Retinal pigment epithelial cell (primary cell): ENCODE measurements at regions not wholly inside any gene's neighbourhood (a gene's known extent, or its start where the extent isn't known, plus 50 kb on each side); places are given as distances from the start of the nearest gene placed in this dataset.

ENCODE experiments used
- DNase-seq: peaks from one replicate; pipeline ENCODE4 v3.0.0-alpha.2; 2010; ENCODE audit warnings: low read depth
- H3K4me3 ChIP-seq: 2 replicates; pipeline ENCODE4 v1.5.1; 2011; ENCODE audit warnings: mild to moderate bottlenecking, low read length, control low read depth, moderate library complexity
- TF ChIP-seq, protein P1 (sequence below): conservative IDR thresholded peaks from 2 replicates; pipeline ENCODE4 v1.5.1; 2011; ENCODE audit warnings: low read depth, low read length, control low read depth, inconsistent platforms

DNA sequence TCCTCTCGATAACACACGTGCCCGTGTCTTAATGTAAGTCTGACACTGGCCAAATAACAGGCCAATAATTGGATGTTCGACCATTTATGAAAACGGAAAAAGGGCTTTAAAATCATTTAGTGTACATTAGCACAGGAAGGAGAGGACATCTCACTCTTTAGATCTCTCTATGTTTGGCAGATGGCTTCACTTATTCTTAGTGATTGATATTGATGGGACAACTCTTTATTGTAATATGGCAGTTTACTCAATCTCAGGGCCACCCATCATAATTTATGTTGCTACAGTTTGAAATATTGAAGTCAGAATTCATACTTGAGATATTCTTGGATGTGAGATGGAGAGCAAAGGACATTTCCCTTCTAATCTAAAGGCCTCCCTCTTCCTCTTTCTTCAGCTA lies 430.7 kb upstream of the ARGLU1 start:
- TF ChIP-seq, protein P1, sequence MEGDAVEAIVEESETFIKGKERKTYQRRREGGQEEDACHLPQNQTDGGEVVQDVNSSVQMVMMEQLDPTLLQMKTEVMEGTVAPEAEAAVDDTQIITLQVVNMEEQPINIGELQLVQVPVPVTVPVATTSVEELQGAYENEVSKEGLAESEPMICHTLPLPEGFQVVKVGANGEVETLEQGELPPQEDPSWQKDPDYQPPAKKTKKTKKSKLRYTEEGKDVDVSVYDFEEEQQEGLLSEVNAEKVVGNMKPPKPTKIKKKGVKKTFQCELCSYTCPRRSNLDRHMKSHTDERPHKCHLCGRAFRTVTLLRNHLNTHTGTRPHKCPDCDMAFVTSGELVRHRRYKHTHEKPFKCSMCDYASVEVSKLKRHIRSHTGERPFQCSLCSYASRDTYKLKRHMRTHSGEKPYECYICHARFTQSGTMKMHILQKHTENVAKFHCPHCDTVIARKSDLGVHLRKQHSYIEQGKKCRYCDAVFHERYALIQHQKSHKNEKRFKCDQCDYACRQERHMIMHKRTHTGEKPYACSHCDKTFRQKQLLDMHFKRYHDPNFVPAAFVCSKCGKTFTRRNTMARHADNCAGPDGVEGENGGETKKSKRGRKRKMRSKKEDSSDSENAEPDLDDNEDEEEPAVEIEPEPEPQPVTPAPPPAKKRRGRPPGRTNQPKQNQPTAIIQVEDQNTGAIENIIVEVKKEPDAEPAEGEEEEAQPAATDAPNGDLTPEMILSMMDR = no peak
- DNase-seq = no peak

DNA sequence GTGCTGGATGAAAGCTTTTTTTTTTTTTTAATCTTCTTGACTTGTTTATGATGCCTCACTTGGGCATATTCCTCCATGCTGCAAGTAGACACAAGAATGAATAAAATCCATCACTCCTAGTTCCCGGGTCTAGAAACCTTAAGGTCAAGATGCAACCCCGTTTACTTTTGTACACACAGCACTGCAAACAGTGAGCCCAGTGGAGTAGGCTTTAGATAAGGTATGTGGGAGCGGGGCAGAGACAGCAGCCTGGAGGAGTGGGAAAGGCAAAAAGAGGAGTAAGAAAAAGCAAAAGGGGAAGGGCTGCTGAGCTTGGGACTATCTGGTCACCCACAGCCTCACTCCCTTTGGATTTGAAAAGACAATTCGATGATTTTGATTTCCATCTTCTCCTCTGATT lies 429.8 kb upstream of the ARGLU1 start:
- no peak for DNase-seq
- no peak overlapping the region for H3K4me3 ChIP-seq
- TF ChIP-seq, protein P1 = no peak

More for the DNA sequence above, 430.7 kb upstream of the ARGLU1 start:
- H3K4me3 ChIP-seq = no peak overlapping the region

DNA sequence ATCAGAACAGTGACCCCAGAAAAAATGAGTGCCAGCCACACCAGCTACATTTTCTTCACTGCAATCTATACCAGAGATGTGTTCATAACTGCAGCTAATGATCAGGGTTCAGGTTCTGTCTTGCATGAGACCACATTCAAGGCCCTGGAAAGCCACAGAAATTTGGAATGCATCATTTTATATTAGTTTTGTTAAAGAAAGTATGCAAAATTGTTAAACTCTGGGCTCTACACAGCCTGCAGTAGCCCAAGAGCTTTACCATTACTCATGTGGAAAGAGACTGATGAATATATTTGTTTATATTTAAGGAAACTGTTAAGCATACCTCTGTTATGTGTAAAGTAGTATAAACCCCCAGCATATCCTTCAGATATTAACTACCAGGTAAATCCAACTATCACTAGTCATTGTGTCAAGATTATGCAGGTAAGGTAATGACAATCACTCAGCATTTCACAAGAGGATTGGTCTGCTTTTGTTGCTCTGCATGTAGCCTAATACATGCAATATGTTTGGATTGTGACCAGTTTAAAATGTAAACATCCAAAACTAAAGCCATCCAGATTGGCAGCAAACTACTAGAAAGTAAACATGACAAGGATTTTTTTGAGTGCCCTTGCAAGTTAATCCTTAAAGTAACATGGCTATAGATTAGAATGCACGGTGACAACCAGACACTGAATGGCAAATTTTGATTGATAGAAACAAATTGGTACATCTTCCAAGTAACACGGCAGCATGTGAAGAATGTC lies 429.1 kb upstream of the ARGLU1 start:
- TF ChIP-seq, protein P1 = no peak
- no peak for DNase-seq
- H3K4me3 ChIP-seq = no peak overlapping the region

DNA sequence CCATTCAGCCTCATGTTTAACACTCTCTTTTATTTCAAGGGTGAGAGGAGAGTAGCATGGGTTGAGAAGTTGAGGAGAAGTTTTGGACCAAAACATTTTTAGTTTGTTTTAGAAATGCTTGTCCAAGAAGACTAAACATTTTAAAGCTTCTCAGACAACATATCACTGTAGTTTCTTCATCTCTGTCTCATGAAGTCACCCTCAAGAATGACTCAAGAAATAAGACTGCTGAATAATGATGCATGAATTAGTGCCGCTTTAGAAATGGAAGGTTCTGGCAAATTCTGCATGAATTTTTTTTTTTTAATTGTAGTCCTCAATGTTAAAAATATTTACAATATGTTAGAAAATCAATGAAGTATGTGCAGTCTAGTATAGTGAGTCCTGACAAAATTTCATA lies 422.7 kb upstream of the ARGLU1 start:
- no peak overlapping the region for H3K4me3 ChIP-seq
- no peak for DNase-seq
- TF ChIP-seq, protein P1 = no peak

DNA sequence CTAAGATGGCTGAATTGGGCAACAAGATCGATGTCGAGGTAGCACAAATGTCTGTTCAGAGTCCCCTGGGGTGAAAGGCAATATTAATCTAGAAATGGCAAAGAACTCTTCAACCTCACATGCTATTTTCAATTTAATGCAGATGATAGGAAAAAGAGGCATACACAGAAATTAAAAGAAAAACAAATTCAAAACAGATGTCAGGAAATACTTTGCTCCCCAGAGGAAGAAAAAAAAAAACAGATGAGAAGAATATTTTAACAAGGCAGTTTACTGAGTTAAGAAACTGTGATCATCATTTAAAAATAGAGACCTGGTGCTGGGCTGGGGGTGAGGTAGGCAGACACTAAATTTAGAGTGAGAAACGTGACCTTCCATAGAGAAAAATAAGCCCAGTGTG lies 421.9 kb upstream of the ARGLU1 start:
- DNase-seq = no peak
- no peak overlapping the region for H3K4me3 ChIP-seq
- TF ChIP-seq, protein P1 = no peak

DNA sequence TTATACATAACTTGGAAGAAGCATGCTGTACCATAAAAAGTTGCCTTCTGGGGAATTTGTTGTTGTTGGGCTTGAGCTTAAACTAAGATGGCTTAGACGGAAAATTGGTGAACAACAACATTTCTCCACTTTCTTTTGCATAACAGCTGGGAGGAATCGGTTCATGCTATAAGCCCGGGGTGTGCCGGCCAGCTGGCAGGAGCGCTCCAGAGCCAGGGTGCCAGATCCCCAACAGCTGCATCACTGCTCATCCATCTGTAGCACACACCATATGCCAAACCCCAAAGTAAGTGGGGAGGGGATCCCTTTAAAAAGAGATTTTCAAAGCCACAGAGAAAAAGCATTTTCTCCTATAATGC lies 419.5 kb upstream of the ARGLU1 start:
- no peak for DNase-seq
- TF ChIP-seq, protein P1 = no peak
- no peak overlapping the region for H3K4me3 ChIP-seq

DNA sequence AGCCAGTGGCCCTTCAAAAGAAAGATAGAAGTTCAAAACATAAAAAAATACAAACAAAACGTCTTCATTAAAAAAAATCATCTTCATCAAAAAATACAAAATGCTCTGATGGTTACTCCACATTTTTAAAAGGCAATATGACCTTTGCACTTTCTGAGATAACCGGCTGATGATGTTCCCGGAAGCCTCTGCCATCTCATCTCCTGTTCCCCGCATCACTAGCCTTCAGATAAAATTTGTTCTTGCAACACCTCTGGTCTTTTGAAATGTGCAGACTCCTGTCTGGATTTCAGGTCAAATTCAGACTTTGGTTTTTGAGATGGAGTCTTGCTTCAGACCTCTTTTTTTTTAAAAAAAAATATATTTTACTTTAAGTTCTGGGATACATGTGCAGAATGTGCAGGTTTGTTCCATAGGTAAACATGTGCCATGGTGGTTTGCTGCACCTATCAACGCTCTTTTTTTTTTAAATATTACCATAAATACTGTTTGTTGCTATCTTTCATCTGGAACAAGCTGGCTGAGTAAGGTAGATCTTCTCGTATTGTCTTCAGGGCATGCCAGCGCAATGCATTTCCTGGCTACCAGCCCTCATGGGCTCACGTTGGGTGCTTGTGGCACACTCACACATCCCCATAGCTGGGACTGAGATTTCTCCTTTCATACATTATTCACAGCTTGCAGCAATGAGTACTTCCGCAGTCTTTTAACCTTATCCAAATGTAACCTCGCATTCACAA lies 418.9 kb upstream of the ARGLU1 start:
- no peak overlapping the region for H3K4me3 ChIP-seq
- TF ChIP-seq, protein P1 = no peak
- no peak for DNase-seq
